ENCODE measurements at regions not wholly inside any gene's neighbourhood (a gene's known extent, or its start where the extent isn't known, plus 50 kb on each side); places are given as distances from the start of the nearest gene placed in this dataset.

DNA sequence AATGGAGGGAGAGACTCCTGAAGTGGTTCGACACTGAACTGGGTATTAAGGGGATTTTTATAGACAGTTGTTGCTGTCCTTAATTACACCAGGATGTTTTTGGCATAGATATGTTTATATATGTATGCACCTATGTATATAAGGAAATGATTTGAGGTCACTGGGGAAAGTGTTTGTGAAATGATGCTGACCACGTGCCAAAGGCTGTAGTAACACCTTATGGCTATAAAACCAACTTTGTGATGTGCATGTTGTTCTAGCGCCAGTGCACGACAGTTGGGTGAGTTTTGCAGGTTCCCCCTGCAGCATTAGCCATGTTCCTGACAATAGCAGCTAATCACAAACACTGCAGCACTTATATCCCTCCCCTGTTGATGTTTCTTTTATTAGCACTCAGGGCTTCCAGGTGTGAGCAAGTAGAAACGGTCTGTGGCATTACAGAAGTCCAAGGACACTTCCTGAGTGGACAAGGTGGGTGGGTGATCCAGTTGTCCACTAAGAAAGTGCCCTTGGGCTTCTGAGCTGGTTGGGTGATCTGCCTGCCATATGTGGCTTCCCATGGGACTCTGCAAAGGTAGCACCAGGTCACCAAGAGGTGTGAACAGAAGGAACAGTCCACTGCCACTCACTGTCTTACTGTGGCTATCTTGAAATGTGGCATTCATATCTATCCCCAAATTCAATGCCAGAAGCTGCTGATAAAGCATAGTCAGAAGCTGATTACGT is 63.0 kb upstream of the RBM24 start:
- TF ChIP-seq, protein P1, sequence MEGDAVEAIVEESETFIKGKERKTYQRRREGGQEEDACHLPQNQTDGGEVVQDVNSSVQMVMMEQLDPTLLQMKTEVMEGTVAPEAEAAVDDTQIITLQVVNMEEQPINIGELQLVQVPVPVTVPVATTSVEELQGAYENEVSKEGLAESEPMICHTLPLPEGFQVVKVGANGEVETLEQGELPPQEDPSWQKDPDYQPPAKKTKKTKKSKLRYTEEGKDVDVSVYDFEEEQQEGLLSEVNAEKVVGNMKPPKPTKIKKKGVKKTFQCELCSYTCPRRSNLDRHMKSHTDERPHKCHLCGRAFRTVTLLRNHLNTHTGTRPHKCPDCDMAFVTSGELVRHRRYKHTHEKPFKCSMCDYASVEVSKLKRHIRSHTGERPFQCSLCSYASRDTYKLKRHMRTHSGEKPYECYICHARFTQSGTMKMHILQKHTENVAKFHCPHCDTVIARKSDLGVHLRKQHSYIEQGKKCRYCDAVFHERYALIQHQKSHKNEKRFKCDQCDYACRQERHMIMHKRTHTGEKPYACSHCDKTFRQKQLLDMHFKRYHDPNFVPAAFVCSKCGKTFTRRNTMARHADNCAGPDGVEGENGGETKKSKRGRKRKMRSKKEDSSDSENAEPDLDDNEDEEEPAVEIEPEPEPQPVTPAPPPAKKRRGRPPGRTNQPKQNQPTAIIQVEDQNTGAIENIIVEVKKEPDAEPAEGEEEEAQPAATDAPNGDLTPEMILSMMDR (IDR thresholded peaks at IDR 0.05; ENCODE audit: low read depth, low read length): no peak
- TF ChIP-seq POLR2A (IDR thresholded peaks at IDR 0.05; ENCODE audit: extremely low read depth, insufficient read length) (no peak), MYC (IDR thresholded peaks at IDR 0.05; ENCODE audit: low read depth, low read length) (no peak), MAX (IDR thresholded peaks at IDR 0.05; ENCODE audit: low read depth, low read length) (no peak)

All from NB4 (cell line).